B cell (primary cell): ENCODE measurements at regions not wholly inside any gene's neighbourhood (a gene's known extent, or its start where the extent isn't known, plus 50 kb on each side); places are given as distances from the start of the nearest gene placed in this dataset.

Source experiments
- ATAC-seq: fragments of 200-7000 bp; cut with Tn5 transposase; one replicate; pipeline ENCODE4 v1.10.0; 2021; ENCODE audit warnings: low read depth, mild to moderate bottlenecking, moderate number of reproducible peaks, moderate library complexity
- CTCF ChIA-PET: fragments of 350-600 bp; sonication (Branson Sonifier 250); formaldehyde crosslinking; loops from one replicate; lab custom pipeline; 2021; ENCODE audit warnings: antibody characterized with exemption, inconsistent platforms; lab: Charles Lee
- POLR2A ChIA-PET: fragments of 350-600 bp; sonication (Branson Sonifier 250); formaldehyde crosslinking; loops from one replicate; lab custom pipeline; 2021; ENCODE audit warnings: antibody characterized with exemption; lab: Charles Lee
- DNase-seq: peaks from one replicate; pipeline ENCODE4 v3.0.0; 2013
- H2AFZ ChIP-seq: 2 replicates; pipeline ENCODE4 v1.6.1; 2012; ENCODE audit warnings: mild to moderate bottlenecking, low read depth, low read length; ENCODE audit not compliant: insufficient read depth, poor library complexity, severe bottlenecking
- H3K27ac ChIP-seq, 2 donors: 1 replicate in 1 of 2; 2 replicates in 1 of 2; pipeline ENCODE4 v1.5.1; 2012 to 2013; ENCODE audit warnings: low read length in 2 of 2, mild to moderate bottlenecking in 2 of 2, moderate library complexity in 1 of 2
- H3K27me3 ChIP-seq, 4 experiments: fragments of 200-600 bp in 1 of 4; sonication (generic) in 1 of 4; replicated peaks in 1 of 4; 1 replicate in 2 of 4; 2 replicates in 2 of 4; pipeline versions ENCODE4 v1.6.1 to v1.7.0; 2013 to 2016; ENCODE audit warnings: low read length in 3 of 4, mild to moderate bottlenecking in 2 of 4, mixed read lengths in 1 of 4, moderate library complexity in 1 of 4; ENCODE audit not compliant: insufficient read depth in 4 of 4, control insufficient read depth in 3 of 4; ENCODE audit errors: control extremely low read depth in 1 of 4
- H3K36me3 ChIP-seq, 2 experiments: replicated peaks in 1 of 2; 1 replicate in 1 of 2; 2 replicates in 1 of 2; pipeline versions ENCODE4 v1.6.1 to v1.7.1; 2013; ENCODE audit warnings: low read length in 1 of 2; ENCODE audit not compliant: insufficient read depth in 2 of 2, control insufficient read depth in 1 of 2; ENCODE audit errors: control extremely low read depth in 1 of 2, extremely low read depth in 1 of 2
- H3K4me1 ChIP-seq, 2 donors: fragments of 200-600 bp in 1 of 2; sonication (generic) in 1 of 2; 1 replicate in 1 of 2; 2 replicates in 1 of 2; pipeline versions ENCODE4 v1.5.1 to v1.6.1; 2013 to 2017; ENCODE audit warnings: low read length in 2 of 2; ENCODE audit not compliant: control insufficient read depth in 2 of 2, insufficient read depth in 2 of 2
- H3K4me2 ChIP-seq: replicated peaks from 2 replicates; pipeline ENCODE3; 2012; ENCODE audit warnings: mild to moderate bottlenecking, low read depth, low read length; ENCODE audit not compliant: poor library complexity, severe bottlenecking
- H3K4me3 ChIP-seq, 5 experiments: fragments of 200-600 bp in 1 of 5; sonication (generic) in 1 of 5; 1 replicate in 3 of 5; 2 replicates in 2 of 5; pipeline versions ENCODE4 v1.5.1 to v1.7.0; 2011 to 2016; ENCODE audit warnings: low read length in 4 of 5, mild to moderate bottlenecking in 4 of 5, low read depth in 2 of 5, control low read depth in 1 of 5, moderate library complexity in 1 of 5; ENCODE audit not compliant: insufficient read depth in 1 of 5; ENCODE audit errors: control extremely low read depth in 1 of 5, extremely low read depth in 1 of 5
- H3K79me2 ChIP-seq: fragments of 200-600 bp; sonication (generic); one replicate; pipeline ENCODE4 v1.6.0; 2016; ENCODE audit warnings: low read length; ENCODE audit not compliant: control insufficient read depth, insufficient read depth
- H3K9ac ChIP-seq: fragments of 200-600 bp; sonication (generic); 2 replicates; pipeline ENCODE4 v1.6.1; 2017; ENCODE audit warnings: mild to moderate bottlenecking, low read length, moderate library complexity
- H3K9me3 ChIP-seq, 3 donors: one replicate each; pipeline versions ENCODE4 v1.6.1 to v1.7.1; 2013; ENCODE audit warnings: low read length in 2 of 3; ENCODE audit not compliant: control insufficient read depth in 2 of 3, insufficient read depth in 1 of 3; ENCODE audit errors: control extremely low read depth in 1 of 3
- H4K20me1 ChIP-seq: 2 replicates; pipeline ENCODE4 v1.6.0; 2012; ENCODE audit warnings: mild to moderate bottlenecking, low read length; ENCODE audit not compliant: insufficient read depth, control insufficient read depth, poor library complexity, severe bottlenecking
- H3K27ac Mint-ChIP-seq: one replicate; pipeline ENCODE4 v1.8.0; 2021; ENCODE audit warnings: mixed read lengths
- H3K27me3 Mint-ChIP-seq: one replicate; pipeline ENCODE4 v1.8.0; 2021; ENCODE audit warnings: mixed read lengths
- H3K4me1 Mint-ChIP-seq: one replicate; pipeline ENCODE4 v1.8.0; 2021; ENCODE audit warnings: mixed read lengths
- H3K4me3 Mint-ChIP-seq: one replicate; pipeline ENCODE4 v1.8.0; 2021; ENCODE audit warnings: mixed read lengths
- H3K9me3 Mint-ChIP-seq: one replicate; pipeline ENCODE4 v1.8.0; 2022; ENCODE audit warnings: mixed read lengths; ENCODE audit not compliant: insufficient read depth
- EZH2 ChIP-seq: IDR thresholded peaks from 2 replicates; pipeline ENCODE4 v1.6.1; 2012; ENCODE audit warnings: borderline replicate concordance, low read depth, mild to moderate bottlenecking, moderate library complexity, low read length; ENCODE audit not compliant: insufficient read depth, poor library complexity, severe bottlenecking
- WGBS: methylation state at CpG from one replicate; pipeline ENCODE4 v1.1.5; 2013; ENCODE audit warnings: missing lambda C conversion rate; ENCODE audit not compliant: insufficient coverage; 5-methylcytosine and 5-hydroxymethylcytosine counted together
- intact Hi-C: fragments of 100-400 bp; cut with micrococcal nuclease; formaldehyde crosslinking; loops from one replicate; pipeline ENCODE4 v1.10.0; 2022
- TF ChIP-seq, protein P1 (sequence below): fragments of 200-600 bp; IDR thresholded peaks from one replicate; pipeline ENCODE4 v1.8.0; 2022; ENCODE audit warnings: antibody characterized with exemption, mild to moderate bottlenecking

DNA sequence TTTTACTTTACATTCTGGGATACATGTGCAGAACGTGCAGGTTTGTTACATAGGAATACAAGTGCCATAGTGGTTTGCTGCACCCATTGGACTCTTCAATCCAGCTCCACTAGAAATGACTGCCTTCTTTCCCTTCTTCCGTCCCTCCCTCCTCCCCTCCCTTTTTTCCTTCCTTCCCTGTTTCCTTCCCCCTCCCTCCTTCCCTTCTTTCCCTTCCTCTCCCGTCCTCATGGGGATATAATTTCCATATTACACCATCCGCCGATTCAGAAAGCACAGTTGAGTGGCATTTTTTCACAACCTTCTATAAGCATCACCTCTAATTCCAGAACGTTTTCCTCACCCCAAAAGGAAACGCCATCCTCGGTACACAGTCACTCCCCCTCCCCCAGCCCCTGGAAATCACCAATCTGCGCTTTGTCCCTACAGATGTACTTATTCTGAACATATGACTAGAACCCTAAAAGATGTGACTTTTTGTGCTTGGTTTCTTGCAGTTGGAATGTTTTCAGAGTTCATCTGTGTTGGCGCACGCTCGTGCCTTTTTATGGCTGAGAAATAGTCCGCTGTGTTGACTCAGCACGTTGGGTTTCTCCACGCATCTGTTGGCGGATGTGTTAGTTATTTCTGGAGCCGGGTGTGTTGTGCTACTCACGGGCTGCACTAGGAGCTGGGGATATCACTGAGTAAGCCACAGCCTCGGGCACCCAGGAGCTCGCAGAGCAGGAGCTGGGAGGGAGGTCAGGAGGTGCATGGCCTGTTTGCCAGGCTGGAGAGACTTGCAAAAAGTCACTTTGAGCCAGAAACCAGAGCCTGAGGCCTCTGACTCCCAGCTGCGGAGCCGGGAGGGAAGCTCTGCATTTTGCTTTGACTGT, 336.4 kb downstream of the SEC14L1 start:
- Histone ChIP-seq H3K4me1 (peaks cover 46 to 83% of the 10 kb centered on the region in 2 donors), H3K36me3 (peaks cover 0 to 49% of the 10 kb centered on the region in 2 experiments), H3K79me2 (peaks cover 100% of the 10 kb centered on the region), H3K9me3 (no peaks in the 10 kb centered on the region), H3K4me3 (no peak overlapping the region), H3K4me2 (no peak overlapping the region), H3K27ac (peak overlapping the region in 1 of 2 donors; percentile 89), H4K20me1 (peaks cover 91% of the 10 kb centered on the region), H3K27me3 (no peaks in the 10 kb centered on the region), H2AFZ (no peak overlapping the region), H3K9ac (no peak overlapping the region)
- DNase-seq (no peak), ATAC-seq (no peak)
- WGBS: 87% methylated on average over 18 of the region's 22 CpGs
- H3K27me3 Mint-ChIP-seq: no peaks in the 10 kb centered on the region
- CTCF ChIA-PET: interaction anchor here (0.5 to 2.1 kb wide), 5 partner anchors 15 to 123 kb away, joined by 3 to 5 read pairs (median 3); no protein-coding TSS in a partner anchor
- no peaks in the 10 kb centered on the region for H3K9me3 Mint-ChIP-seq
- H3K4me3 Mint-ChIP-seq: no peak overlapping the region
- peaks cover 76% of the 10 kb centered on the region for H3K4me1 Mint-ChIP-seq
- POLR2A ChIA-PET: interaction anchor here (1.1 kb wide), 1 partner anchor 146 kb away, joined by 3 read pairs; no protein-coding TSS in a partner anchor
- TF ChIP-seq EZH2: no peak
- TF ChIP-seq, protein P1, sequence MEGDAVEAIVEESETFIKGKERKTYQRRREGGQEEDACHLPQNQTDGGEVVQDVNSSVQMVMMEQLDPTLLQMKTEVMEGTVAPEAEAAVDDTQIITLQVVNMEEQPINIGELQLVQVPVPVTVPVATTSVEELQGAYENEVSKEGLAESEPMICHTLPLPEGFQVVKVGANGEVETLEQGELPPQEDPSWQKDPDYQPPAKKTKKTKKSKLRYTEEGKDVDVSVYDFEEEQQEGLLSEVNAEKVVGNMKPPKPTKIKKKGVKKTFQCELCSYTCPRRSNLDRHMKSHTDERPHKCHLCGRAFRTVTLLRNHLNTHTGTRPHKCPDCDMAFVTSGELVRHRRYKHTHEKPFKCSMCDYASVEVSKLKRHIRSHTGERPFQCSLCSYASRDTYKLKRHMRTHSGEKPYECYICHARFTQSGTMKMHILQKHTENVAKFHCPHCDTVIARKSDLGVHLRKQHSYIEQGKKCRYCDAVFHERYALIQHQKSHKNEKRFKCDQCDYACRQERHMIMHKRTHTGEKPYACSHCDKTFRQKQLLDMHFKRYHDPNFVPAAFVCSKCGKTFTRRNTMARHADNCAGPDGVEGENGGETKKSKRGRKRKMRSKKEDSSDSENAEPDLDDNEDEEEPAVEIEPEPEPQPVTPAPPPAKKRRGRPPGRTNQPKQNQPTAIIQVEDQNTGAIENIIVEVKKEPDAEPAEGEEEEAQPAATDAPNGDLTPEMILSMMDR: no peak
- H3K27ac Mint-ChIP-seq: peak overlapping the region; percentile 48
- intact Hi-C loops: no loop called here

DNA sequence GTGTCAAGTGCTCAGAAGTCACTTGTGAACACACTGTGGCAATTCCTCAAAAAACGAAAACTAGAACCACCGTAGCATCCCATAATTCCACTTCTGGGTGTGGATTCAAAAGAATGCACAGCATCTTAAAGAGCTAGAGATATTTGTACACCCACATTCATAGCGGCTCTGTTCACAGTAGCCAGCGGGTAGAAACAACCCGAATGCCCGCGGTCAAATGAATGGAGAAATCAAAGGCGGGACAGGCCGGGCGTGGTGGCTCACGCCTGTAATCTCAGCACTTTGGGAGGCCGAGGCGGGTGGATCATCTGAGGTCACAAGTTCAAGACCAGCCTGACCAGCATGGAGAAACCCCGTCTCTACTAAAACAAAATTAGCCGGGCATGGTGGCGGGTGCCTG, 337.5 kb downstream of the SEC14L1 start:
- Histone ChIP-seq H3K79me2 (peaks cover 100% of the 10 kb centered on the region), H2AFZ (no peak overlapping the region), H3K9me3 (no peaks in the 10 kb centered on the region), H3K4me3 (no peak overlapping the region), H3K4me1 (peaks cover 42 to 83% of the 10 kb centered on the region in 2 donors), H3K27ac (no peak overlapping the region), H3K27me3 (no peaks in the 10 kb centered on the region), H3K36me3 (peaks cover 0 to 60% of the 10 kb centered on the region in 2 experiments), H4K20me1 (peaks cover 94% of the 10 kb centered on the region), H3K9ac (no peak overlapping the region), H3K4me2 (no peak overlapping the region)
- TF ChIP-seq, protein P1: no peak
- no peak for TF ChIP-seq EZH2
- no peak overlapping the region for H3K4me3 Mint-ChIP-seq
- peaks cover 69% of the 10 kb centered on the region for H3K4me1 Mint-ChIP-seq
- CTCF ChIA-PET: interaction anchor here (0.5 to 2.1 kb wide), 3 partner anchors 14 to 49 kb away, joined by 3 to 5 read pairs (median 3); no protein-coding TSS in a partner anchor
- 96% methylated on average over 4 of the region's 16 CpGs for WGBS
- intact Hi-C loops: no loop called here
- no peaks in the 10 kb centered on the region for H3K9me3 Mint-ChIP-seq
- no peak for ATAC-seq
- H3K27me3 Mint-ChIP-seq: no peaks in the 10 kb centered on the region
- DNase-seq: no peak
- H3K27ac Mint-ChIP-seq: peak overlapping the region; percentile 46
- POLR2A ChIA-PET: interaction anchor here (1.0 kb wide), 1 partner anchor 37 kb away, joined by 7 read pairs; no protein-coding TSS in a partner anchor
